Retinal pigment epithelial cell (primary cell): ENCODE measurements at regions not wholly inside any gene's neighbourhood (a gene's known extent, or its start where the extent isn't known, plus 50 kb on each side); places are given as distances from the start of the nearest gene placed in this dataset.

Source experiments
- DNase-seq: peaks from one replicate; pipeline ENCODE4 v3.0.0-alpha.2; 2010; ENCODE audit warnings: low read depth
- H3K4me3 ChIP-seq: 2 replicates; pipeline ENCODE4 v1.5.1; 2011; ENCODE audit warnings: mild to moderate bottlenecking, low read length, control low read depth, moderate library complexity
- TF ChIP-seq, protein P1 (sequence below): conservative IDR thresholded peaks from 2 replicates; pipeline ENCODE4 v1.5.1; 2011; ENCODE audit warnings: low read depth, low read length, control low read depth, inconsistent platforms

DNA sequence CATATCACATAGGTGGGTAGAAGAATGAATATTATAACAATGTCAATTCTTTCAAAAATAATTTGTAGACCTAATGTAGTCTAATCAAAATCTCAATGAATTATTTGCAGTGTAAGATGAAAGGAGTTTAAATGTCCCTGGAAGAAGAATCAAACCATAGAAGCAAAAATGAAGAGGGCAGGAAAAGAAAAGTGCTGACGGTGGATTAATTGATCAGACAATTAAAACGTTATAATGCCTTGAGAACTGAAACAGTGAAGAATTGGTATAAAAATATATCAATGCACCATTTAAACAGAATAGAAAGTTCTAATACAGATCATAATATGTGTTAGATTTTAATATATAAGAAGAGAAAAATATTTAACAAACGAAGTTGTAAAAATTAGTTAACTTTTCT lies 109.8 kb downstream of the TYW3 start:
- no peak overlapping the region for H3K4me3 ChIP-seq
- DNase-seq, result no peak
- TF ChIP-seq, protein P1, sequence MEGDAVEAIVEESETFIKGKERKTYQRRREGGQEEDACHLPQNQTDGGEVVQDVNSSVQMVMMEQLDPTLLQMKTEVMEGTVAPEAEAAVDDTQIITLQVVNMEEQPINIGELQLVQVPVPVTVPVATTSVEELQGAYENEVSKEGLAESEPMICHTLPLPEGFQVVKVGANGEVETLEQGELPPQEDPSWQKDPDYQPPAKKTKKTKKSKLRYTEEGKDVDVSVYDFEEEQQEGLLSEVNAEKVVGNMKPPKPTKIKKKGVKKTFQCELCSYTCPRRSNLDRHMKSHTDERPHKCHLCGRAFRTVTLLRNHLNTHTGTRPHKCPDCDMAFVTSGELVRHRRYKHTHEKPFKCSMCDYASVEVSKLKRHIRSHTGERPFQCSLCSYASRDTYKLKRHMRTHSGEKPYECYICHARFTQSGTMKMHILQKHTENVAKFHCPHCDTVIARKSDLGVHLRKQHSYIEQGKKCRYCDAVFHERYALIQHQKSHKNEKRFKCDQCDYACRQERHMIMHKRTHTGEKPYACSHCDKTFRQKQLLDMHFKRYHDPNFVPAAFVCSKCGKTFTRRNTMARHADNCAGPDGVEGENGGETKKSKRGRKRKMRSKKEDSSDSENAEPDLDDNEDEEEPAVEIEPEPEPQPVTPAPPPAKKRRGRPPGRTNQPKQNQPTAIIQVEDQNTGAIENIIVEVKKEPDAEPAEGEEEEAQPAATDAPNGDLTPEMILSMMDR, result no peak

DNA sequence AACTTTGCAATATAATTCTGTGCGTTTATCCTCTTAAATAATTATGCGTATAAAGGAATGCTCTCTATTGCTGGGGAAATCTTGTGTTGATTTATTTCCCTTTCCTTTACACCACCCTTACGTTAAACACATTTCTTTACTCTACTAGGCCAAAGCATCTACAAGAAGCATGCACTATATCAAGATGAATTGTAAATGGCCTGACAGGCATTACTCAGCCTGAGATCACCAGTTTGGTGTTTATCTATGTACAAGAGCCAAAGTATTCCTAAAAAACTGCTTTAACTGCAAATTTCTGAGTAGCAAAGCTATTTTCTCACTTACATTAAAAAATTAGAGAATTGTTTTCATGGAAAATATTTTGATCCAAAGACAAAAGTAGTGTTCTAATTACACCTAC lies 114.8 kb downstream of the TYW3 start:
- DNase-seq, result no peak
- no peak overlapping the region for H3K4me3 ChIP-seq
- TF ChIP-seq, protein P1, result no peak

DNA sequence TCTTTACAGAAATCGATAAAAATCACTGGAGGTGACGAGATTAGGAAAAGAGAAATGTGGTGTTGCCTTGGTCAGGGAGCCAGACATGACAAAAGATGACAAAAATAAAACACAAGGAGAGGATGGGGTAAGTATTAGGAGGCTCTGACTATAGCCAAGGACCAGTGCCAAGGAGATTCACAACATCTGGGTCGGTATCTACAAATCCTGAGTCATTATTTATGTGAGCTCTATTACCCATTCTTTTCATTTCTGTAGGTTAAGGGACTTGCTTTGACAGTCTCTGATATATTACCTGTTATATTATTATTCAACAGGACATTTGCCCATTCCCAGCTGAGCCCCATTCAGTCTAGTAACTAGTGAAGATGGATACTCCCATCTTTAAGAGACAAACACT lies 120.8 kb downstream of the TYW3 start:
- TF ChIP-seq, protein P1, result no peak
- DNase-seq, result no peak
- H3K4me3 ChIP-seq, result no peak overlapping the region

DNA sequence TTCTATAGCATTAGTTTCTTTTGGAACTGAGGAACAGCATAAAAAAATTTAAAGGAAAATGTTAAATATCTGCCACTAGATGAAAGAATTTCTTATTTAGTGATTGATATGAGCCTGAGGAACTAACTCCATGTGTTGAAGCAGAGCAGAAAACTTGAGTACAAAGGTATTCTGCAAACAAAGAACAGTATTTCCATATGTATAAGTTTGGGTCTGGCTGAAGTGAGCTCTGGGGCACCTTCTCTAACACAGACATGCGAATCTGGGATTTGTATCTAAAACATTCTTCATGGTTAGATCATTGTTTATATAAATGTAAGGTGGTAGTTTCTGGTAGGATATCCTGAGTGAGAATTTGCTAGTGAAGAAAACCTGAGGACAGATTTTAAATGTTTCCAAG lies 123.2 kb downstream of the TYW3 start:
- no peak for DNase-seq
- TF ChIP-seq, protein P1, result no peak
- H3K4me3 ChIP-seq, result no peak overlapping the region

DNA sequence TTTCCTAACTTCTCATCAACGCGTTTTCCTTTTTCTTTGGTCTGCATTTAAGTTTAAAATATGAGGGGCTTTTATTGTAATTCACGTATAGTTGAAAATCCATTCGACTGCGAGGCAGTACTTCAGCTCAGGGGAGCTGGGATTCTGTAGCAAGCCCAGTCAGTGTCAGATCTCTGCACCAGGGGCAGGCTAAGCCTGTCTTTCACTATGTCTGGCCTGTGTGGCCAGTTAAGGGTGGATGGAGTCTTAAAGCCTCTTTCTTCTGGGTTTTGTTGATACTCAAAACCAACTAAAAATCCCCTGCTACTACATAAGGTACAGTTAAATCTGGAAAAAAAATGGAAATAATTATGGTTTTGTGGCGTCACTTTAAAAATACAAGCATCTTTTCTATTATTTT lies 124.7 kb downstream of the TYW3 start:
- H3K4me3 ChIP-seq, result no peak overlapping the region
- TF ChIP-seq, protein P1, result no peak
- no peak for DNase-seq

DNA sequence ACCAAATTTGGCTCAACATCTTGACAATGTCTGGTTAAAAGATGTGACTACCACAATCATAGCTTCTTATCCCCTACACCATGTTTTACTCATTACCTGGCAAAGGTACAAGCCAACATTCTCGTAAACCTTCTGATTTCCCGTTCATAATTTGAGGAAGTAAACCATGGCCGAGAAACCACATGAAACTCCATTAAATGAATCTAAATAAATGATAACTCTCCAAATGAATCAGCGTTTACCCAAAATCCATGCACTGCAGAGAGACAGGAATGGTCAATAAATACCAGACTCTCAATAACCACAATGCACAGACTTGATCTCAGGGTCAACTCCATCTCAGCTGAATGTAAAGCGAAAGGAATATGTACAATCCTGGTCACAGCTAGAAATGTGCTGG lies 125.2 kb downstream of the TYW3 start:
- DNase-seq, result no peak
- TF ChIP-seq, protein P1, result no peak
- no peak overlapping the region for H3K4me3 ChIP-seq

DNA sequence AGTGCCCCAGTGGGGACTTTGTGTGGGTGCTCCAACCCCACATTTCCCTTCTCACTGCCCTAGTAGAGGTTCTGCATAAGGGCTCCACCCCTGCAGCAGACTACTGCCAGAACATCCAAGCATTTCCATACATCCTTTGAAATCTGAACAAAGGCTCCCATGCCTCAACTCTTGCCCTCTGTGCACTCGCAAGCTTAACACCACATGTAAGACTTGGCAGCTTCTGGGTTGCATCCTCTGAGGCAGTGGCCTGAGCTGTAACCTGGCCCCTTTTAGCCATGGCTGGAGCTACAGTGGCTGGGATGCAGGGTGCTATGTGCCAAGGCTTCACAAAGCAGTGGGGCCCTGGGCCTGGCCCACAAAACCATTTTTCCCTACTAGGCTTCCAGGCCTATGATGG lies 128.9 kb downstream of the TYW3 start:
- H3K4me3 ChIP-seq, result no peak overlapping the region
- no peak for DNase-seq
- TF ChIP-seq, protein P1, result no peak
